RPMI8226 (cell line): ENCODE measurements at regions not wholly inside any gene's neighbourhood (a gene's known extent, or its start where the extent isn't known, plus 50 kb on each side); places are given as distances from the start of the nearest gene placed in this dataset.
"Not testable (repeated sequence)": the region's sequence is repeated elsewhere in the genome, so short reads cannot be mapped to it uniquely, and the experiment has no call there.

Source experiments
- DNase-seq: peaks from one replicate; pipeline ENCODE4 v3.0.0-alpha.2; 2015

- no peak for DNase-seq
Measured at GRCh38 chr14:92223025-92223424, 99.9 kb upstream of the SLC24A4 start.

GRCh38 chr14:92224358-92224954 lies 98.5 kb upstream of the SLC24A4 start:
- no peak for DNase-seq

GRCh38 chr14:92225731-92226130 lies 97.2 kb upstream of the SLC24A4 start:
- DNase-seq, result no peak

GRCh38 chr14:92226166-92226565 lies 96.8 kb upstream of the SLC24A4 start:
- DNase-seq, result not testable (repeated sequence)

- DNase-seq, result no peak
Measured at GRCh38 chr14:92236243-92236900, 86.6 kb upstream of the SLC24A4 start.

- no peak for DNase-seq
Measured at GRCh38 chr14:92240658-92241057, 82.3 kb upstream of the SLC24A4 start.

GRCh38 chr14:92241966-92242595 lies 80.9 kb upstream of the SLC24A4 start:
- no peak for DNase-seq

GRCh38 chr14:92244805-92245204 lies 78.2 kb upstream of the SLC24A4 start:
- DNase-seq, result no peak

- DNase-seq, result no peak
Measured at GRCh38 chr14:92247341-92247740, 75.6 kb upstream of the SLC24A4 start.

- no peak for DNase-seq
Measured at GRCh38 chr14:92247947-92248346, 75.0 kb upstream of the SLC24A4 start.

GRCh38 chr14:92248696-92249095 lies 74.3 kb upstream of the SLC24A4 start:
- no peak for DNase-seq

GRCh38 chr14:92250366-92250765 lies 72.6 kb upstream of the SLC24A4 start:
- DNase-seq, result not testable (repeated sequence)

GRCh38 chr14:92252323-92252722 lies 70.6 kb upstream of the SLC24A4 start:
- DNase-seq, result no peak

GRCh38 chr14:92253381-92253894 lies 69.5 kb upstream of the SLC24A4 start:
- no peak for DNase-seq

GRCh38 chr14:92254786-92255185 lies 68.2 kb upstream of the SLC24A4 start:
- no peak for DNase-seq

GRCh38 chr14:92258934-92259333 lies 64.0 kb upstream of the SLC24A4 start:
- DNase-seq, result no peak

GRCh38 chr14:92259613-92260357 lies 63.2 kb upstream of the SLC24A4 start:
- peak; percentile 15 for DNase-seq

- no peak for DNase-seq
Measured at GRCh38 chr14:92263681-92264080, 59.3 kb upstream of the SLC24A4 start.

- DNase-seq, result no peak
Measured at GRCh38 chr14:92264195-92264594, 58.8 kb upstream of the SLC24A4 start.

GRCh38 chr14:92266216-92266615 lies 56.7 kb upstream of the SLC24A4 start:
- DNase-seq, result no peak
